ENCODE measurements at regions not wholly inside any gene's neighbourhood (a gene's known extent, or its start where the extent isn't known, plus 50 kb on each side); places are given as distances from the start of the nearest gene placed in this dataset.
"Not testable (repeated sequence)": the region's sequence is repeated elsewhere in the genome, so short reads cannot be mapped to it uniquely, and the experiment has no call there.

GRCh38 chr4:101730291-101731117, 60.0 kb upstream of the BANK1 start:
- DNase-seq (ENCODE audit: low read depth, low spot score): peak; percentile 70
- in situ Hi-C loops (cut with HindIII; ENCODE audit: low pct_unique_long_range_greater_than_20kb, low sequenced_read_pairs): no loop called here

DNA sequence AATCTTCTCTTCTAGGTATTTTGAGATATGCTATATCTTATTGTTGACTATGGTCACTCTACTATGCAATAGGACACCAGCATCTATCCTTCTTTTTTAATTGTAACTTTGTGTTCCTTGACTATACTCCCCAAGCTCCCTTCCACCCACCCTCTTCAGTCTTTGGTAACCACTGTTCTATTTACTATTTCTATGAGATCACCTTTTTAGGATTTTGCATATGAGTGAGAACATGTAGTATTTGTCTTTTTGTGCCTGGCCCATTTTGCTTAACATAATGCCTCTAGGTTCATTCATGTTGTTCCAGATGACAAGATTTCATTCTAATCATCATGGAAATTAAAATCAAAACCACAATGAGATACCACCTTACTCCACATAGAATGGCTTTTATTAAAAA, 63.3 kb upstream of the BANK1 start:
- in situ Hi-C loops (cut with HindIII; ENCODE audit: low pct_unique_long_range_greater_than_20kb, low sequenced_read_pairs): no loop called here
- no peak for DNase-seq (ENCODE audit: low read depth, low spot score)

DNA sequence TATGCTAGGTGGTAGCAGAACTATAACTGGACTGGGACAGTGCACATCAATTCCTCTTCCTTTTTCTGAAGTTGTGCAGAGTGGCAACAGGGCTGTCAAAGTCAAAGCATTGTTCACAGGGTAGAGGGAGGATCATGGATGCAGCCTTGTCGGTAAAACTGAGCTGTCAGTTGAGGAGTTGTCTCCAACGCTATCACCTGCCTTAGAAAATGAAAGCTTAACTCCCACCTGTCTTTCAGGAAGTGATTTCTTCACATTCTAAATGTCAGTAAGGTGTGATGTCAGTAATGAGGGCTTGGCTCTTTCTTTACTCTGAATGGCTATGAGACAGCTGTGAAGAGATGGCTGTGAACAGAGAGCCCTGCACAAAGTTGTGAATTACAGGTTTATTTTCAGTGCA, 66.4 kb upstream of the BANK1 start:
- DNase-seq (ENCODE audit: low read depth, low spot score): no peak
- in situ Hi-C loops (cut with HindIII; ENCODE audit: low pct_unique_long_range_greater_than_20kb, low sequenced_read_pairs): no loop called here

GRCh38 chr4:101718810-101719209, 71.7 kb upstream of the BANK1 start:
- no peak for DNase-seq (ENCODE audit: low read depth, low spot score)
- in situ Hi-C loops (cut with HindIII; ENCODE audit: low pct_unique_long_range_greater_than_20kb, low sequenced_read_pairs): no loop called here

DNA sequence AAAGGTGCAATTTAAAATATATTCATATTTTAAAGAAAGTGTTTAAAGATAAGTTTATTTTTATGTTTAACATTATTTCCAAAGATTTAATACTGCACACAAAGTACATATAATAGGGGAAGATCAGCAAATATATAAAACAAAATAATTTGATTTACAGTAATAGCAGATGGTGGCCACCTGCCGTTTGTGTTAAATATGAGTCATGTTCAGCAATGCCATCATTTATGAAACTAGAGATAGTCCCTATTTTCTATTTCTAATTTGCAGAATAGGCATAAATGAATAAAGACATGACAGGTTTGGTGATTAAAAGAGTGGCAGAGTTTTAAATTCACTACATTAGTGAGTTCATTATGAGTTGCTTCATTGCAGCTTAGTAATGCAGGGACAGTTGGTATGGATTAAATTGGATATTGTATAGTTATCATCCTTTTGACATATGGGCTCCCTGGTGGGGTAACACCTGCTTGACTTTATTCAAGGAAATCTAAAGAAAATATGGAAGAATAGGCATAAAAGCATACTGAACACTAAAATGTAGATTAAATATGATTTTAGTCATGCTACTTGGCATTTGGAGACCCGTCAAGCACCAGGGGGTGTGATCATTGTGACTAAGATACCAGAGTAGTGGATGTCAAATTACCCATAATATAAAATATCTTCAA, 78.8 kb upstream of the BANK1 start:
- in situ Hi-C loops (cut with HindIII; ENCODE audit: low pct_unique_long_range_greater_than_20kb, low sequenced_read_pairs): no loop called here
- DNase-seq (ENCODE audit: low read depth, low spot score): no peak

DNA sequence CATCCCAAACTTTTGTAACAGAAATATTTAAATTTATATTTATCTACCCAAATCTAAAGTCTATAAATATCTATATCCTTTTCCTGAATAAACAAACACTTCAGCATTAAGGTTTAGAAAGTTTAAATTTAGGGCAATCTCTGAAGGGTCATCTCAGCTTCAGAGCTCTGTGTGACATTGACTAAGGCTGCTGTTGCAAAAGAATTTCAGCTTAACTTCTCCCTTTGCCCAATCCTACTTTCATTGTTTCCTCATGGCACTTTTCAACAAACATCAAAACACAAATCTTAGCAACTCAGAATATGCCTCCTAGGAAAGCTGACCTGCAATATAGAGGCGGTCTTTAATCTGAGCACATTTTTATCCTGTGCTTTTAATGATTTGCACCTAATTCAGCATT, 79.7 kb upstream of the BANK1 start:
- DNase-seq (ENCODE audit: low read depth, low spot score): no peak
- in situ Hi-C loops (cut with HindIII; ENCODE audit: low pct_unique_long_range_greater_than_20kb, low sequenced_read_pairs): no loop called here

GRCh38 chr4:101708293-101709039, 82.1 kb upstream of the BANK1 start:
- no peak for DNase-seq (ENCODE audit: low read depth, low spot score)
- in situ Hi-C loops (cut with HindIII; ENCODE audit: low pct_unique_long_range_greater_than_20kb, low sequenced_read_pairs): no loop called here

DNA sequence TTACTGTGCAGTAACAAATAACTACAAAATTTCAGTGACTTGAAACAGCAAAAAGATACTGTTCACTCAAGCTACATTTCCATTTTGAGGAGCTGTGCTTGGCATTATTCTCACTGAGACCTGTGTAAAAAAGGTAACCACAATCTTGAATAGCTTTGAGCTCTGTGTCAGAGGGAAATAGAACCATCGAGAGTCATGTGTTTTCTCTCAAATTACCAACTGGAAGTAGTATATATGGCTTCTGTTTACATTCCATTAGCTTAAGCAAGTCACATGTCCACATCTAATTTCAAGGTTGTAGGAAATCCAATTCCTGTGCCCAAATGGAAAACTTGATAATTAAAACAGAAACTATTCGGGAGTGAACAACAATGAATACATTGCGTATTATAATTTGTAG, 82.9 kb upstream of the BANK1 start:
- in situ Hi-C loops (cut with HindIII; ENCODE audit: low pct_unique_long_range_greater_than_20kb, low sequenced_read_pairs): no loop called here
- no peak for DNase-seq (ENCODE audit: low read depth, low spot score)

DNA sequence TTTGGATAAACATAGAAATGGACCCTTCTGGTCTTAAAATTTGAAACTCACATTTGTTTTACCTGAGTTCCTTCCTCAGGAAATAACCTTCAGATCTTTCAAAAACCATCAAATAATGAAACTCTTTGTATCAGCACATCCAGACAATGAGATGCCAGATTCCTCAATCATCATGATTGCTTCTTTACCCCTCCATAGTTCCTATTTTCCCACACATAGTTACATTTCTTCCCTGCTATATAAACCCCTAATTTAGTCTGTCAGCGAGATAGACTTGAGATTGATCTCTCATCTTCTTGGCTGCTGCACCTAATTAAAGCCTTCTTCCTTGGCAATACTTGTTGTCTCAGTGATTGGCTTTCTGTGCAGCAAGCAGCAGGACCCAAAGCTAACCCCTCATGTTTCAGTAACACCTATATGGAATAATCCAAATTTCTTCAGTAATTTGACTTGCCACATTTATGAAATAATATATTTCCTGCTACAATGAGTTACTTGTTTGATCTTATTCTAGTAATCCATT, 83.9 kb upstream of the BANK1 start:
- no peak for DNase-seq (ENCODE audit: low read depth, low spot score)
- in situ Hi-C loops (cut with HindIII; ENCODE audit: low pct_unique_long_range_greater_than_20kb, low sequenced_read_pairs): no loop called here

DNA sequence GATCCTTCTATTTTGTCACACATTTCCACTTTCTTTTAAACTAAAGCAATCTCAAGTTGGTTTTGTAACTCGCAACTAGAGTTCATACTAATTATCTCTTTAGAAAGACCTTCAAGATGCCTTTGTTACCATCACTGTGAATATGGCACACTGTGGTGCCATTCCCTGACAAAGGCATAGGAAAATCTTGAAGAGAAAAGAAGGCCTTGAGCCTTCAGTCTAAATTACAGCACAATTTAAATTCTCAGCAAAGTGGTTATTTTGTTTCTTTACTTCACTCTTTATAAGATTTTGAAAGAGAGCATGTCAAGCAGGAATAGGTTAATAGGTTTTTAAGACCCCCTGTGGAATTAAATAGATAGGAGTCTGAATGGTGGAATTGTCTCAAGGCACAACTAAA, 89.0 kb upstream of the BANK1 start:
- no peak for DNase-seq (ENCODE audit: low read depth, low spot score)
- in situ Hi-C loops (cut with HindIII; ENCODE audit: low pct_unique_long_range_greater_than_20kb, low sequenced_read_pairs): no loop called here

DNA sequence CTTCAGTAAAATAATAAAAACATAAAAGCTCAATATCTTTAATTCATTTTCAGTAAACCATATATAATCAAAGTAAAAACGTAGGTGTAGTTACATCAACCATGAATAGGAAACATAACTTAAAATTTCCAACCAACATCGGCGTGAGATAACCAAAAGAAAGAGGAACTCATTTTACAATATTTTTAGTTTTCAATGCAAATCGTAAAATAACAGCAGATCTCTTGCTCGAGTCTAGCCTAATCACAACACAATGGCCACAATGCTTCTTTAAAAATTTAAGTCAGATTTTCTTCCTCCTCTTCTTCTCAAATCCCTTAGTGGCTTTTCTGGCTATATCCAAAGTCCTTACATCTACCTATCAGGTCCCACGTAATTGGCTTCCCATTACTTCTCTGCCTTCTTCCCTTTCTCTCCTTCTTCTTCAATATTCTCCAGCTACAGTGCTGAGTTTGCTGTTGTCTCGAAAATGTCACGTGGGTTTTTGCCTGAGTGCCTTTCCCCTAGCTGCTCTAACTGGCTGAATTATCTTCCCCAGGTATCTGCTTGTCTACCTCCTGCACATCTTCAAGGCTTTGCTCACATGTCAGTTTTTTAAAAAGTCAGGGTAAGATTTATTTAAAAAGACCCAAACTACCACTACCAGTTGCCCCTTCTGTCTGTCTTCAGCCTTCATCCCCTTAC, 90.9 kb upstream of the BANK1 start:
- in situ Hi-C loops (cut with HindIII; ENCODE audit: low pct_unique_long_range_greater_than_20kb, low sequenced_read_pairs): no loop called here
- no peak for DNase-seq (ENCODE audit: low read depth, low spot score)

DNA sequence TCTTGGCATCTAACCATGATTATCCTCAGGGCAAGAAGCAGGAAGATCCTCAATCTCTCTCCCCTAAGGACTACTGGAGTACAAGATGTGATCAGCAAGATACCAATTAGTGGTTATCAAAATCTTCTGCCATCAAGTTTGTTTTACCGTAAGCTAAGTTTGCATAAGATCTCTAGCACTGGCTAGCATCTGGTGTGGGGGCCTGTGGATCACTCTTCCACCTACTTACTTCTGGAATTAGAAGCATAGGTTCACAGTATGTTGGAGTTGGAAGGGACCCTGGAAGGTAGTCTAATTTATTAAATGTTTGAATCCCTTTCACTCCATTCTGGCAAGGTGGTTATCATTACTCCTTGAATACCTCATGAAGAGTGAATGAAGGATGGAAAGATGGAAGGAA, 93.3 kb upstream of the BANK1 start:
- in situ Hi-C loops (cut with HindIII; ENCODE audit: low pct_unique_long_range_greater_than_20kb, low sequenced_read_pairs): no loop called here
- DNase-seq (ENCODE audit: low read depth, low spot score): no peak

- no peak for DNase-seq (ENCODE audit: low read depth, low spot score)
- in situ Hi-C loops (cut with HindIII; ENCODE audit: low pct_unique_long_range_greater_than_20kb, low sequenced_read_pairs): no loop called here
These were observed 94.1 kb upstream of the BANK1 start for GRCh38 chr4:101696276-101697010.

- in situ Hi-C loops (cut with HindIII; ENCODE audit: low pct_unique_long_range_greater_than_20kb, low sequenced_read_pairs): no loop called here
- no peak for DNase-seq (ENCODE audit: low read depth, low spot score)
These were observed 95.4 kb upstream of the BANK1 start for GRCh38 chr4:101695176-101695575.

GRCh38 chr4:101694403-101694802, 96.1 kb upstream of the BANK1 start:
- in situ Hi-C loops (cut with HindIII; ENCODE audit: low pct_unique_long_range_greater_than_20kb, low sequenced_read_pairs); DNase-seq (ENCODE audit: low read depth, low spot score): not testable (repeated sequence)

DNA sequence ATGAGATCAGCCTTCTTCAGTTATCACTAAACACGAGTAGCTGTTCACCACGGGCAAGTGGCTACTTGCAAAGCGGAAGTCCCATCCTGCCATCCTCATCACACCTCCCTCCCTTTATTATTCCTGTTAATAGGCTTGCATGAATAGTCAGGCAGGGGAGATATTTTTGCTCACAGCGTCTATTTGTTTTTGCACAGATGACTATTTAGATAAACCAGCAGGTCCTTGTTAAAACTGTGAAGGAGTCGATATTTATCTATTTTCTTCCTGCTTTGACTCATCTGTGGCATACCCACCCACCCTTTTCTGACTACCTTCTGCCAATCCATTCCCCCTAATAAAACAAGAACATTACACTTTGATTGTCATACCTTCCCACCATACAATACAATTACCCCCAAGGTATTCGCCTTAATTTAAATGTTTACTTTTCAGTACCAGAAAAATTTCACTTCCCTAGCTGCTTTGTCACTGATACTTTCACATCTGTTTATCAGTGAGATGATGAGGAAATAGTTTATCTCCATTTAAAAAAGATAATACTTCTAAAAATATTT, 96.6 kb upstream of the BANK1 start:
- DNase-seq (ENCODE audit: low read depth, low spot score): no peak
- in situ Hi-C loops (cut with HindIII; ENCODE audit: low pct_unique_long_range_greater_than_20kb, low sequenced_read_pairs): no loop called here

- no peak for DNase-seq (ENCODE audit: low read depth, low spot score)
- in situ Hi-C loops (cut with HindIII; ENCODE audit: low pct_unique_long_range_greater_than_20kb, low sequenced_read_pairs): no loop called here
These were observed 101.3 kb upstream of the BANK1 start for GRCh38 chr4:101689220-101689619.
